Stromal cell of bone marrow (primary cell): ENCODE measurements at regions not wholly inside any gene's neighbourhood (a gene's known extent, or its start where the extent isn't known, plus 50 kb on each side); places are given as distances from the start of the nearest gene placed in this dataset.

Experiments used
- DNase-seq: peaks from one replicate; pipeline ENCODE4 v3.0.0-alpha.2; 2012; ENCODE audit warnings: low read depth

GRCh38 chr17:62913991-62914570 is 52.0 kb upstream of the TANC2 start:
- no peak for DNase-seq

- DNase-seq: no peak
These were observed 53.7 kb upstream of the TANC2 start for GRCh38 chr17:62912363-62912762.

GRCh38 chr17:62911114-62911513 is 54.9 kb upstream of the TANC2 start:
- DNase-seq: no peak

GRCh38 chr17:62910277-62910676 is 55.8 kb upstream of the TANC2 start:
- DNase-seq: no peak

GRCh38 chr17:62907961-62908360 is 58.1 kb upstream of the TANC2 start:
- no peak for DNase-seq

- DNase-seq: no peak
These were observed 59.2 kb upstream of the TANC2 start for GRCh38 chr17:62906881-62907280.

GRCh38 chr17:62905233-62905632 is 60.8 kb upstream of the TANC2 start:
- no peak for DNase-seq

- no peak for DNase-seq
These were observed 63.4 kb upstream of the TANC2 start for GRCh38 chr17:62902531-62903220.

GRCh38 chr17:62901544-62901943 is 64.5 kb upstream of the TANC2 start:
- DNase-seq: no peak

GRCh38 chr17:62900096-62900495 is 65.9 kb upstream of the TANC2 start:
- DNase-seq: no peak

GRCh38 chr17:62899361-62899760 is 66.7 kb upstream of the TANC2 start:
- no peak for DNase-seq

GRCh38 chr17:62898239-62898864 is 67.7 kb upstream of the TANC2 start:
- no peak for DNase-seq

- DNase-seq: no peak
These were observed 68.3 kb upstream of the TANC2 start for GRCh38 chr17:62897706-62898105.

GRCh38 chr17:62895320-62896301 is 70.4 kb upstream of the TANC2 start:
- no peak for DNase-seq

- DNase-seq: no peak
These were observed 73.1 kb upstream of the TANC2 start for GRCh38 chr17:62892870-62893338.

- no peak for DNase-seq
These were observed 73.9 kb upstream of the TANC2 start for GRCh38 chr17:62892061-62892675.

GRCh38 chr17:62891659-62892058 is 74.4 kb upstream of the TANC2 start:
- no peak for DNase-seq

- no peak for DNase-seq
These were observed 77.3 kb upstream of the TANC2 start for GRCh38 chr17:62888765-62889164.

- DNase-seq: no peak
These were observed 77.9 kb upstream of the TANC2 start for GRCh38 chr17:62888148-62888547.

GRCh38 chr17:62887437-62887836 is 78.6 kb upstream of the TANC2 start:
- no peak for DNase-seq

- no peak for DNase-seq
These were observed 76.7 kb upstream of the MARCHF10 start for GRCh38 chr17:62884781-62885180.

- peak; percentile 28 for DNase-seq
These were observed 74.8 kb upstream of the MARCHF10 start for GRCh38 chr17:62882878-62883277.
